WTC11 (cell line): ENCODE measurements at regions not wholly inside any gene's neighbourhood (a gene's known extent, or its start where the extent isn't known, plus 50 kb on each side); places are given as distances from the start of the nearest gene placed in this dataset.

Experiments
- ATAC-seq: fragments of 200-7000 bp; cut with Tn5 transposase; 2 replicates; pipeline ENCODE4 v1.10.0; 2021; ENCODE audit warnings: mild to moderate bottlenecking, moderate library complexity
- CTCF ChIA-PET: fragments of 300-600 bp; sonication (Branson Sonifier 250); formaldehyde crosslinking; loops from one replicate; lab custom pipeline; 2021; ENCODE audit warnings: antibody characterized with exemption; lab: Charles Lee
- POLR2A ChIA-PET: fragments of 350-600 bp; sonication (Branson Sonifier 250); formaldehyde crosslinking; loops from one replicate; lab custom pipeline; 2021; ENCODE audit warnings: antibody characterized with exemption; lab: Charles Lee
- DNase-seq: peaks from one replicate; pipeline ENCODE4 v3.0.0; 2021; ENCODE audit warnings: low spot score
- H3K27ac Mint-ChIP-seq: 2 replicates; pipeline ENCODE4 v1.8.0; 2021; ENCODE audit warnings: mixed read lengths
- H3K27me3 Mint-ChIP-seq: 2 replicates; pipeline ENCODE4 v1.8.0; 2021; ENCODE audit warnings: low read depth, mild to moderate bottlenecking, moderate library complexity, mixed read lengths
- H3K36me3 Mint-ChIP-seq: 2 replicates; pipeline ENCODE4 v1.8.0; 2021; ENCODE audit warnings: mixed read lengths
- H3K4me1 Mint-ChIP-seq: 2 replicates; pipeline ENCODE4 v1.8.0; 2022; ENCODE audit warnings: mixed read lengths
- H3K4me3 Mint-ChIP-seq: 2 replicates; pipeline ENCODE4 v1.8.0; 2021; ENCODE audit warnings: mild to moderate bottlenecking, moderate library complexity, mixed read lengths
- H3K9me3 Mint-ChIP-seq: 2 replicates; pipeline ENCODE4 v1.8.0; 2021; ENCODE audit warnings: mixed read lengths
- ATF3 ChIP-seq: sonication (generic); formaldehyde crosslinking; conservative IDR thresholded peaks from 2 replicates; pipeline ENCODE4 v1.8.1; 2022; ENCODE audit warnings: mild to moderate bottlenecking, missing genetic modification reagents
- ATF6 ChIP-seq: sonication (generic); formaldehyde crosslinking; IDR thresholded peaks from 2 replicates; pipeline ENCODE4 v1.8.1; 2023; ENCODE audit warnings: mild to moderate bottlenecking, missing genetic modification reagents
- CREB1 ChIP-seq: sonication (generic); formaldehyde crosslinking; IDR thresholded peaks from 2 replicates; pipeline ENCODE4 v1.8.0; 2023; ENCODE audit warnings: mild to moderate bottlenecking, missing genetic modification reagents
- CREM ChIP-seq: sonication (generic); formaldehyde crosslinking; IDR thresholded peaks from 2 replicates; pipeline ENCODE4 v1.8.1; 2022; ENCODE audit warnings: mild to moderate bottlenecking, missing genetic modification reagents, moderate library complexity
- E2F5 ChIP-seq: sonication (generic); formaldehyde crosslinking; IDR thresholded peaks from 2 replicates; pipeline ENCODE4 v1.8.1; 2022; ENCODE audit warnings: mild to moderate bottlenecking, moderate library complexity, missing genetic modification reagents
- ELF4 ChIP-seq: sonication (generic); formaldehyde crosslinking; IDR thresholded peaks from 2 replicates; pipeline ENCODE4 v1.8.1; 2022; ENCODE audit warnings: low read depth, mild to moderate bottlenecking, moderate library complexity, missing genetic modification reagents
- ERG ChIP-seq: fragments of 250-450 bp; sonication (Bioruptor Pico); IDR thresholded peaks from 2 replicates; pipeline ENCODE4 v1.8.0; 2021; ENCODE audit warnings: mild to moderate bottlenecking
- ESRRA ChIP-seq: sonication (generic); formaldehyde crosslinking; IDR thresholded peaks from 2 replicates; pipeline ENCODE4 v1.8.1; 2022; ENCODE audit warnings: mild to moderate bottlenecking, missing genetic modification reagents, borderline replicate concordance
- FOXJ3 ChIP-seq: sonication (generic); formaldehyde crosslinking; IDR thresholded peaks from 2 replicates; pipeline ENCODE4 v1.9.0; 2021; ENCODE audit warnings: missing genetic modification reagents, mild to moderate bottlenecking, borderline replicate concordance
- GABPB1 ChIP-seq: sonication (generic); formaldehyde crosslinking; IDR thresholded peaks from 2 replicates; pipeline ENCODE4 v1.8.1; 2023; ENCODE audit warnings: mild to moderate bottlenecking, missing genetic modification reagents
- HMGXB4 ChIP-seq: sonication (generic); formaldehyde crosslinking; IDR thresholded peaks from 2 replicates; pipeline ENCODE4 v1.8.1; 2023; ENCODE audit warnings: mild to moderate bottlenecking, moderate library complexity, missing genetic modification reagents
- IRF1 ChIP-seq: sonication (generic); formaldehyde crosslinking; IDR thresholded peaks from 2 replicates; pipeline ENCODE4 v1.8.0; 2023; ENCODE audit warnings: missing genetic modification reagents
- MYBL2 ChIP-seq: sonication (generic); formaldehyde crosslinking; IDR thresholded peaks from 2 replicates; pipeline ENCODE4 v1.8.1; 2023; ENCODE audit warnings: mild to moderate bottlenecking, moderate library complexity, missing genetic modification reagents
- NFATC4 ChIP-seq: fragments of 250-450 bp; sonication (Bioruptor Pico); IDR thresholded peaks from 2 replicates; pipeline ENCODE4 v1.9.0; 2021; ENCODE audit warnings: mild to moderate bottlenecking
- NFE2L1 ChIP-seq: sonication (generic); formaldehyde crosslinking; IDR thresholded peaks from 2 replicates; pipeline ENCODE4 v1.8.1; 2023; ENCODE audit warnings: missing genetic modification reagents
- NR1H2 ChIP-seq: sonication (generic); formaldehyde crosslinking; IDR thresholded peaks from 2 replicates; pipeline ENCODE4 v1.9.0; 2021; ENCODE audit warnings: mild to moderate bottlenecking, moderate library complexity, missing genetic modification reagents
- NR2C2 ChIP-seq: sonication (generic); formaldehyde crosslinking; IDR thresholded peaks from 2 replicates; pipeline ENCODE4 v1.8.0; 2022; ENCODE audit warnings: mild to moderate bottlenecking, missing genetic modification reagents
- NR3C1 ChIP-seq: sonication (generic); formaldehyde crosslinking; conservative IDR thresholded peaks from 2 replicates; pipeline ENCODE4 v1.8.1; 2023; ENCODE audit warnings: low read depth, mild to moderate bottlenecking, missing genetic modification reagents
- SMAD4 ChIP-seq: sonication (generic); formaldehyde crosslinking; IDR thresholded peaks from 2 replicates; pipeline ENCODE4 v1.8.0; 2022; ENCODE audit warnings: mild to moderate bottlenecking, missing genetic modification reagents
- SP1 ChIP-seq: sonication (generic); formaldehyde crosslinking; conservative IDR thresholded peaks from 2 replicates; pipeline ENCODE4 v1.8.1; 2022; ENCODE audit warnings: missing genetic modification reagents
- TEAD1 ChIP-seq: sonication (generic); formaldehyde crosslinking; IDR thresholded peaks from 2 replicates; pipeline ENCODE4 v1.8.0; 2022; ENCODE audit warnings: mild to moderate bottlenecking, missing genetic modification reagents
- ZBTB43 ChIP-seq: sonication (generic); formaldehyde crosslinking; IDR thresholded peaks from 2 replicates; pipeline ENCODE4 v1.8.1; 2023; ENCODE audit warnings: mild to moderate bottlenecking, missing genetic modification reagents
- ZNF138 ChIP-seq: sonication (generic); formaldehyde crosslinking; conservative IDR thresholded peaks from 2 replicates; pipeline ENCODE4 v1.8.1; 2022; ENCODE audit warnings: mild to moderate bottlenecking, moderate library complexity, missing genetic modification reagents
- ZNF263 ChIP-seq: sonication (generic); formaldehyde crosslinking; IDR thresholded peaks from 2 replicates; pipeline ENCODE4 v1.8.1; 2022; ENCODE audit warnings: low read depth, mild to moderate bottlenecking, moderate library complexity, missing genetic modification reagents
- ZNF396 ChIP-seq: fragments of 250-450 bp; sonication (Bioruptor Pico); IDR thresholded peaks from 2 replicates; pipeline ENCODE4 v1.8.0; 2021; ENCODE audit warnings: mild to moderate bottlenecking, moderate library complexity, borderline replicate concordance
- ZNF512 ChIP-seq: sonication (generic); formaldehyde crosslinking; IDR thresholded peaks from 2 replicates; pipeline ENCODE4 v1.8.1; 2022; ENCODE audit warnings: missing genetic modification reagents, borderline replicate concordance
- ZNF671 ChIP-seq: fragments of 250-450 bp; sonication (Bioruptor Pico); IDR thresholded peaks from 2 replicates; pipeline ENCODE4 v1.8.0; 2021; ENCODE audit warnings: mild to moderate bottlenecking

- Mint-ChIP-seq H3K9me3 (peaks cover 13% of the 10 kb centered on the region), H3K27me3 (no peaks in the 10 kb centered on the region), H3K4me3 (no peak overlapping the region), H3K36me3 (peaks cover 10% of the 10 kb centered on the region), H3K27ac (no peak overlapping the region), H3K4me1 (peaks cover 10% of the 10 kb centered on the region)
- ChIA-PET POLR2A (no interaction called here), CTCF (no interaction called here)
- ATAC-seq (no peak), DNase-seq (no peak)
- TF ChIP-seq ELF4 (CRISPR knock-in tag) = no peak
- no peak for TF ChIP-seq CREM (CRISPR knock-in tag)
- TF ChIP-seq ZNF671 (CRISPR knock-in tag) = no peak
- TF ChIP-seq IRF1 = no peak
- TF ChIP-seq E2F5 (CRISPR knock-in tag) = no peak
- TF ChIP-seq GABPB1 (CRISPR knock-in tag) = no peak
- no peak for TF ChIP-seq SMAD4 (CRISPR knock-in tag)
- TF ChIP-seq ATF3 (CRISPR knock-in tag) = no peak
- TF ChIP-seq ATF6 (CRISPR knock-in tag) = no peak
- TF ChIP-seq NR1H2 (CRISPR knock-in tag) = no peak
- no peak for TF ChIP-seq MYBL2
- no peak for TF ChIP-seq HMGXB4 (CRISPR knock-in tag)
- no peak for TF ChIP-seq NFE2L1 (CRISPR knock-in tag)
- TF ChIP-seq ZBTB43 (CRISPR knock-in tag) = no peak
- TF ChIP-seq ZNF138 (CRISPR knock-in tag) = no peak
- no peak for TF ChIP-seq NFATC4 (CRISPR knock-in tag)
- no peak for TF ChIP-seq FOXJ3 (CRISPR knock-in tag)
- no peak for TF ChIP-seq ZNF263 (CRISPR knock-in tag)
These were observed 1105.0 kb downstream of the BRD1 start for GRCh38 chr22:48722661-48723060.

- Mint-ChIP-seq H3K4me3 (no peak overlapping the region), H3K9me3 (peaks cover 3% of the 10 kb centered on the region; the same call in 1 of the 2 replicates), H3K36me3 (peaks cover 3% of the 10 kb centered on the region; the same call in 1 of the 2 replicates), H3K27me3 (no peaks in the 10 kb centered on the region), H3K27ac (no peak overlapping the region), H3K4me1 (peaks cover 21% of the 10 kb centered on the region)
- no peak for ATAC-seq
- POLR2A ChIA-PET = no interaction called here
- CTCF ChIA-PET = no interaction called here
- DNase-seq = no peak
- TF ChIP-seq NR3C1 (CRISPR knock-in tag) (no peak), ZNF512 (CRISPR knock-in tag) (no peak), ESRRA (CRISPR knock-in tag) (no peak), TEAD1 (CRISPR knock-in tag) (no peak), ERG (CRISPR knock-in tag) (no peak), CREB1 (no peak), SP1 (CRISPR knock-in tag) (no peak), HMGXB4 (CRISPR knock-in tag) (no peak), ZNF396 (CRISPR knock-in tag) (no peak), NR2C2 (CRISPR knock-in tag) (no peak)
These were observed 1106.3 kb downstream of the BRD1 start for GRCh38 chr22:48721395-48721669.
